HG03342 (cell line): ENCODE measurements at regions not wholly inside any gene's neighbourhood (a gene's known extent, or its start where the extent isn't known, plus 50 kb on each side); places are given as distances from the start of the nearest gene placed in this dataset.

ENCODE experiments used
- ATAC-seq: cut with Tn5 transposase; IDR thresholded peaks from one replicate; pipeline ENCODE4 v1.9.1; 2021; ENCODE audit warnings: mild to moderate bottlenecking, moderate library complexity; ENCODE audit not compliant: unreplicated experiment

GRCh38 chr2:147384659-147385058, 460.2 kb upstream of the ACVR2A start:
- ATAC-seq, result no peak

GRCh38 chr2:147382322-147382948, 462.4 kb upstream of the ACVR2A start:
- ATAC-seq, result no peak

- ATAC-seq, result no peak
Observed at GRCh38 chr2:147378403-147378802, 466.4 kb upstream of the ACVR2A start.

GRCh38 chr2:147375073-147375472, 469.8 kb upstream of the ACVR2A start:
- ATAC-seq, result no peak

GRCh38 chr2:147374423-147374811, 470.4 kb upstream of the ACVR2A start:
- ATAC-seq, result no peak

- no peak for ATAC-seq
Observed at GRCh38 chr2:147373800-147374422, 470.9 kb upstream of the ACVR2A start.

- no peak for ATAC-seq
Observed at GRCh38 chr2:147368306-147368705, 476.5 kb upstream of the ACVR2A start.

- no peak for ATAC-seq
Observed at GRCh38 chr2:147366279-147366678, 478.6 kb upstream of the ACVR2A start.

GRCh38 chr2:147365622-147366021, 479.2 kb upstream of the ACVR2A start:
- ATAC-seq, result no peak

- ATAC-seq, result peak; percentile 57
Observed at GRCh38 chr2:147364597-147364996, 480.2 kb upstream of the ACVR2A start.

- no peak for ATAC-seq
Observed at GRCh38 chr2:147363181-147363580, 481.6 kb upstream of the ACVR2A start.

GRCh38 chr2:147358375-147358774, 486.5 kb upstream of the ACVR2A start:
- no peak for ATAC-seq

- ATAC-seq, result no peak
Observed at GRCh38 chr2:147356157-147356556, 488.7 kb upstream of the ACVR2A start.

- no peak for ATAC-seq
Observed at GRCh38 chr2:147355706-147356105, 489.1 kb upstream of the ACVR2A start.

- no peak for ATAC-seq
Observed at GRCh38 chr2:147353072-147353381, 491.8 kb upstream of the ACVR2A start.

- no peak for ATAC-seq
Observed at GRCh38 chr2:147352264-147353071, 492.4 kb upstream of the ACVR2A start.

GRCh38 chr2:147351784-147352183, 493.0 kb upstream of the ACVR2A start:
- no peak for ATAC-seq

GRCh38 chr2:147348931-147349555, 495.8 kb upstream of the ACVR2A start:
- no peak for ATAC-seq

GRCh38 chr2:147346142-147346541, 498.7 kb upstream of the ACVR2A start:
- no peak for ATAC-seq

GRCh38 chr2:147345246-147345645, 499.6 kb upstream of the ACVR2A start:
- ATAC-seq, result no peak

- ATAC-seq, result no peak
Observed at GRCh38 chr2:147342329-147342728, 502.5 kb upstream of the ACVR2A start.
